Astrocyte (in vitro differentiated cells and primary cell): ENCODE measurements at regions not wholly inside any gene's neighbourhood (a gene's known extent, or its start where the extent isn't known, plus 50 kb on each side); places are given as distances from the start of the nearest gene placed in this dataset.

Experiments
- DNase-seq: peaks from one replicate; pipeline ENCODE4 v3.0.0-alpha.2; 2010; ENCODE audit warnings: low read depth
- FAIRE-seq: peaks from 2 replicates; lab custom pipeline; 2011; peaks lifted over from hg19 to GRCh38; lab: Jason Lieb, UNC
- H2AFZ ChIP-seq: 2 replicates; pipeline ENCODE4 v1.6.0; 2012; ENCODE audit warnings: low read depth, low read length, inconsistent platforms
- H3K27ac ChIP-seq: 2 replicates; pipeline ENCODE4 v1.5.1; 2011; ENCODE audit warnings: low read depth, low read length, inconsistent platforms
- H3K27me3 ChIP-seq: 2 replicates; pipeline ENCODE4 v1.6.0; 2011; ENCODE audit warnings: low read length, inconsistent platforms; ENCODE audit not compliant: insufficient read depth
- H3K36me3 ChIP-seq: 2 replicates; pipeline ENCODE4 v1.5.1; 2011; ENCODE audit warnings: low read length, inconsistent platforms; ENCODE audit not compliant: insufficient read depth
- H3K4me1 ChIP-seq: 2 replicates; pipeline ENCODE4 v1.5.1; 2011; ENCODE audit warnings: low read length, inconsistent platforms; ENCODE audit not compliant: insufficient read depth
- H3K4me2 ChIP-seq: 2 replicates; pipeline ENCODE4 v1.6.0; 2012; ENCODE audit warnings: low read length, inconsistent platforms
- H3K4me3 ChIP-seq: 2 replicates; pipeline ENCODE4 v1.5.1; 2011; ENCODE audit warnings: low read depth, mild to moderate bottlenecking, low read length, inconsistent platforms; ENCODE audit not compliant: insufficient read depth
- H3K79me2 ChIP-seq: 2 replicates; pipeline ENCODE4 v1.6.0; 2012; ENCODE audit warnings: mild to moderate bottlenecking, low read length, inconsistent platforms; ENCODE audit not compliant: insufficient read depth
- H3K9ac ChIP-seq: 2 replicates; pipeline ENCODE4 v1.6.0; 2012; ENCODE audit warnings: mild to moderate bottlenecking, low read length, inconsistent platforms
- H3K9me3 ChIP-seq: 2 replicates; pipeline ENCODE4 v1.5.1; 2012; ENCODE audit warnings: low read depth, mild to moderate bottlenecking, low read length, inconsistent platforms; ENCODE audit not compliant: insufficient read depth
- H4K20me1 ChIP-seq: 2 replicates; pipeline ENCODE4 v1.6.0; 2012; ENCODE audit warnings: low read length, inconsistent platforms; ENCODE audit not compliant: insufficient read depth
- H3K27ac Mint-ChIP-seq: one replicate; pipeline ENCODE4 v1.8.0; 2021; ENCODE audit warnings: mild to moderate bottlenecking, mixed read lengths; ENCODE audit not compliant: unreplicated experiment
- H3K27me3 Mint-ChIP-seq: one replicate; pipeline ENCODE4 v1.8.0; 2021; ENCODE audit warnings: low read depth, mixed read lengths; ENCODE audit not compliant: unreplicated experiment
- H3K36me3 Mint-ChIP-seq: one replicate; pipeline ENCODE4 v1.8.0; 2021; ENCODE audit warnings: low read depth, mixed read lengths; ENCODE audit not compliant: unreplicated experiment
- H3K4me1 Mint-ChIP-seq: one replicate; pipeline ENCODE4 v1.8.0; 2021; ENCODE audit warnings: low read depth, mixed read lengths; ENCODE audit not compliant: unreplicated experiment
- H3K4me3 Mint-ChIP-seq: one replicate; pipeline ENCODE4 v1.8.0; 2021; ENCODE audit warnings: mild to moderate bottlenecking, moderate library complexity, mixed read lengths; ENCODE audit not compliant: unreplicated experiment
- H3K9me3 Mint-ChIP-seq: one replicate; pipeline ENCODE4 v1.8.0; 2021; ENCODE audit warnings: mild to moderate bottlenecking, mixed read lengths; ENCODE audit not compliant: unreplicated experiment
- CTCF ChIP-seq: IDR thresholded peaks from 2 replicates; pipeline ENCODE4 v1.5.1; 2011; ENCODE audit warnings: low read depth, mild to moderate bottlenecking, inconsistent platforms, low read length, moderate library complexity; ENCODE audit not compliant: insufficient read depth
- EZH2 ChIP-seq: IDR thresholded peaks from 2 replicates; pipeline ENCODE4 v1.6.1; 2012; ENCODE audit warnings: mild to moderate bottlenecking, low read length, inconsistent platforms; ENCODE audit not compliant: insufficient read depth

DNA sequence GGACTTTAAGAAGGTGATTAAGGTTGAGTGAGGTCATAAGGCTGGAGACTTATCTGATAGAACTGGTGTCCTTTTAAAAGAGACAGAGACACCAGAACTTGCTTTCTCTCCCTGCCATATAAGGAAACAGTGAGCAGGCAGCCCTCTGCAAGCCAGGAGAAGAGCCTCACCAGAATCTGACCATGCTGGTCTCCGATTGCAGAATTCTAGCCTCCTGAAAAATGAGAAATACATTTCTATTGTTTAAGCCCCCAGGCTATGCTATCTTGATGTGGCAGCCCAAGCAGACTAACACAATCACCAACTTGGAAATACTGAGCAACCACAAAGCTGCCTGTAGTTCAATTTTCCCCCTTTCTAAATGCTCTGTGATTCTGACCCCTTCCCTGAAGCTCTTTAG is 161.4 kb upstream of the RARB start:
- Histone ChIP-seq H3K79me2 (no peaks in the 10 kb centered on the region), H3K36me3 (no peaks in the 10 kb centered on the region), H3K27ac (no peak overlapping the region), H3K4me2 (no peak overlapping the region), H3K9ac (no peak overlapping the region), H3K4me3 (no peak overlapping the region), H3K4me1 (no peaks in the 10 kb centered on the region), H4K20me1 (no peaks in the 10 kb centered on the region), H2AFZ (no peak overlapping the region), H3K9me3 (no peaks in the 10 kb centered on the region), H3K27me3 (no peaks in the 10 kb centered on the region)
- Mint-ChIP-seq H3K4me1 (no peaks in the 10 kb centered on the region), H3K27me3 (peaks cover 2% of the 10 kb centered on the region), H3K27ac (peak overlapping the region; percentile 43), H3K36me3 (no peaks in the 10 kb centered on the region), H3K4me3 (no peak overlapping the region), H3K9me3 (peaks cover 2% of the 10 kb centered on the region)
- DNase-seq = no peak
- TF ChIP-seq EZH2 (no peak), CTCF (no peak)
- FAIRE-seq = no peak

DNA sequence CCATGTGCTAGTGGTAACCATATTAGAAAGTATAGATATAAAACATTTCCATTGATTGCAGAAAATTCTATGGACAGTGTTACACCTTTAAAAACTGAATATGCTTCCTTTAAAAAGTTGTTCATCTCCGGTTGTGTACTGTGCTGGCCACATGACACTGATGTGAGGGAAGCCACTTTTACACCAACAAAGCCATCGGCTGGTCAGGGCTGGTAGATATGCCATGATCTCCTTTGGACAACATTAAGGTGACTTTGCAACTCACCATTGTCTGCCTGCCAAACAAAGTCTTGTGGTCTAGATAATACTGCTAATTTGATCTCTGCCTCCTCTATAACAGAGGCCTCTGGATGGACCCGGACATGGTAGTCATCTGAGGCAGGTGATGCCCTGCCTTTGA is 156.0 kb upstream of the RARB start:
- H3K4me3 ChIP-seq = no peak overlapping the region
- FAIRE-seq (no peak), DNase-seq (no peak)
- H3K4me1 ChIP-seq = no peaks in the 10 kb centered on the region
- H3K27me3 Mint-ChIP-seq = no peaks in the 10 kb centered on the region
- H3K9ac ChIP-seq = no peak overlapping the region
- H3K36me3 Mint-ChIP-seq = no peaks in the 10 kb centered on the region
- no peak overlapping the region for H3K27ac ChIP-seq
- no peaks in the 10 kb centered on the region for H3K27me3 ChIP-seq
- no peaks in the 10 kb centered on the region for H4K20me1 ChIP-seq
- no peaks in the 10 kb centered on the region for H3K4me1 Mint-ChIP-seq
- H3K4me3 Mint-ChIP-seq = no peak overlapping the region
- H3K79me2 ChIP-seq = no peaks in the 10 kb centered on the region
- H3K9me3 Mint-ChIP-seq = no peaks in the 10 kb centered on the region
- H2AFZ ChIP-seq = no peak overlapping the region
- no peaks in the 10 kb centered on the region for H3K36me3 ChIP-seq
- TF ChIP-seq EZH2 = no peak
- TF ChIP-seq CTCF = no peak
- no peak overlapping the region for H3K27ac Mint-ChIP-seq
- no peak overlapping the region for H3K4me2 ChIP-seq
- no peaks in the 10 kb centered on the region for H3K9me3 ChIP-seq

- no peak overlapping the region for H3K9ac ChIP-seq
- no peaks in the 10 kb centered on the region for H3K4me1 Mint-ChIP-seq
- no peak overlapping the region for H3K4me3 Mint-ChIP-seq
These were observed 154.4 kb upstream of the RARB start for GRCh38 chr3:25273582-25274171.

More at GRCh38 chr3:25273582-25274171, 154.4 kb upstream of the RARB start:
- no peak overlapping the region for H3K4me2 ChIP-seq
- no peaks in the 10 kb centered on the region for H3K36me3 Mint-ChIP-seq
- no peaks in the 10 kb centered on the region for H4K20me1 ChIP-seq
- H3K9me3 ChIP-seq = no peaks in the 10 kb centered on the region
- no peak overlapping the region for H3K27ac Mint-ChIP-seq
- no peaks in the 10 kb centered on the region for H3K4me1 ChIP-seq
- H3K27me3 Mint-ChIP-seq = no peaks in the 10 kb centered on the region
- no peaks in the 10 kb centered on the region for H3K79me2 ChIP-seq
- DNase-seq (no peak), FAIRE-seq (no peak)
- H2AFZ ChIP-seq = no peak overlapping the region
- H3K36me3 ChIP-seq = no peaks in the 10 kb centered on the region
- H3K27me3 ChIP-seq = no peaks in the 10 kb centered on the region
- H3K9me3 Mint-ChIP-seq = no peaks in the 10 kb centered on the region
- H3K4me3 ChIP-seq = no peak overlapping the region
- TF ChIP-seq EZH2 = no peak
- TF ChIP-seq CTCF = no peak
- no peak overlapping the region for H3K27ac ChIP-seq
